ENCODE measurements at regions not wholly inside any gene's neighbourhood (a gene's known extent, or its start where the extent isn't known, plus 50 kb on each side); places are given as distances from the start of the nearest gene placed in this dataset.

DNA sequence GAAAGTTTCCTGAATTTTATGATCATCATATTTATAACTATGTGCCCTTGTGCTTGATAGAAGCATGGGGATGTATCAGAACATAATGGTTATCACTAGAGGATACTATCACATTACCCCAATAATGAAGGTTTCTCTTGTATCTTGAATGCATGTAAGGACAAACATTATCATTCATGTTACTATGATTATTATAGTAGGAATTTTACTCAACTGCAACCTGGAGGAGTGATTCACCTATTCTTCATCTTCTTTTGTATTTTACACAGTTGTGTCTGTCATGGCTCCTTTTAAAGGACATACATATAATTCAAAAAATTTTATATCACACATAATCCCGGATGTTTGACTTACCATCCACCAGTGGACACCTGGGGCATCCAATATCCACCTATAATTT, 143.8 kb upstream of the TMPRSS15 start (continued):
- TF ChIP-seq HNRNPLL (IDR thresholded peaks at IDR 0.05; ENCODE audit: low read depth, low read length, poor library complexity, severe bottlenecking) (no peak), ZFP36 (IDR thresholded peaks at IDR 0.05; ENCODE audit: low read depth, low read length, partially characterized antibody) (no peak), ZNF695 (CRISPR knock-in tag; IDR thresholded peaks at IDR 0.05) (no peak)
- TF ChIP-seq, protein P1, sequence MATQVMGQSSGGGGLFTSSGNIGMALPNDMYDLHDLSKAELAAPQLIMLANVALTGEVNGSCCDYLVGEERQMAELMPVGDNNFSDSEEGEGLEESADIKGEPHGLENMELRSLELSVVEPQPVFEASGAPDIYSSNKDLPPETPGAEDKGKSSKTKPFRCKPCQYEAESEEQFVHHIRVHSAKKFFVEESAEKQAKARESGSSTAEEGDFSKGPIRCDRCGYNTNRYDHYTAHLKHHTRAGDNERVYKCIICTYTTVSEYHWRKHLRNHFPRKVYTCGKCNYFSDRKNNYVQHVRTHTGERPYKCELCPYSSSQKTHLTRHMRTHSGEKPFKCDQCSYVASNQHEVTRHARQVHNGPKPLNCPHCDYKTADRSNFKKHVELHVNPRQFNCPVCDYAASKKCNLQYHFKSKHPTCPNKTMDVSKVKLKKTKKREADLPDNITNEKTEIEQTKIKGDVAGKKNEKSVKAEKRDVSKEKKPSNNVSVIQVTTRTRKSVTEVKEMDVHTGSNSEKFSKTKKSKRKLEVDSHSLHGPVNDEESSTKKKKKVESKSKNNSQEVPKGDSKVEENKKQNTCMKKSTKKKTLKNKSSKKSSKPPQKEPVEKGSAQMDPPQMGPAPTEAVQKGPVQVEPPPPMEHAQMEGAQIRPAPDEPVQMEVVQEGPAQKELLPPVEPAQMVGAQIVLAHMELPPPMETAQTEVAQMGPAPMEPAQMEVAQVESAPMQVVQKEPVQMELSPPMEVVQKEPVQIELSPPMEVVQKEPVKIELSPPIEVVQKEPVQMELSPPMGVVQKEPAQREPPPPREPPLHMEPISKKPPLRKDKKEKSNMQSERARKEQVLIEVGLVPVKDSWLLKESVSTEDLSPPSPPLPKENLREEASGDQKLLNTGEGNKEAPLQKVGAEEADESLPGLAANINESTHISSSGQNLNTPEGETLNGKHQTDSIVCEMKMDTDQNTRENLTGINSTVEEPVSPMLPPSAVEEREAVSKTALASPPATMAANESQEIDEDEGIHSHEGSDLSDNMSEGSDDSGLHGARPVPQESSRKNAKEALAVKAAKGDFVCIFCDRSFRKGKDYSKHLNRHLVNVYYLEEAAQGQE (IDR thresholded peaks at IDR 0.05; ENCODE audit: borderline replicate concordance): no peak
- TF ChIP-seq, protein P1 (CRISPR knock-in tag; IDR thresholded peaks at IDR 0.05; ENCODE audit: low read depth): no peak

Data from K562 (cell line).